HS-27A (cell line): ENCODE measurements at regions not wholly inside any gene's neighbourhood (a gene's known extent, or its start where the extent isn't known, plus 50 kb on each side); places are given as distances from the start of the nearest gene placed in this dataset.
A peak's percentile ranks its signal among the peaks of the same experiment; 100 is the strongest.

Experiments
- DNase-seq: peaks from one replicate; pipeline ENCODE4 v3.0.0-alpha.2; 2012; ENCODE audit warnings: low read depth, missing footprints

- DNase-seq, result no peak
Observed at GRCh38 chr3:42037318-42037945, 53.7 kb upstream of the TRAK1 start.

GRCh38 chr3:42036483-42036823 is 54.7 kb upstream of the TRAK1 start:
- DNase-seq, result peak; percentile 84

- DNase-seq, result no peak
Observed at GRCh38 chr3:42035816-42036482, 55.2 kb upstream of the TRAK1 start.

DNA sequence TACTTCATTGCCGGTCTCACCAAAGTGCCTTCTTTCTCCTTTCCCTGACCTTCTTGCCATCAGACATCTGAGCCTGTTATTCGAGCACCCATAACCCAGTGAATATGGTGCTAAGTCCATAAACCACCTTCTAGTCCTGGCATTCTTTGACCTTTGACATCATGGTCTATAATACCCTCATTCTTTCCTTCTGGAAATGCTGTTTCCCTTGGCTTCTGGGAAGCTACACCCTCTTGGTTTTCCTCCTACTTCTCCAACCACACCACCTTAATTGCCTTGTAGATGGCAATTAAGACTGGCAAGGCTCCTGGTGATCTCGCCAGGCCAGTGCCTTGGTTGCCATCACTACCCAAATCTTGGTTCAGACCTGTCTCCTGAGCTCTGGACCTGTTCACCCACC is 56.1 kb upstream of the TRAK1 start:
- no peak for DNase-seq

- no peak for DNase-seq
Observed at GRCh38 chr3:42033741-42034140, 57.4 kb upstream of the TRAK1 start.

- DNase-seq, result peak; percentile 81
Observed at GRCh38 chr3:42032693-42033349, 58.3 kb upstream of the TRAK1 start.

DNA sequence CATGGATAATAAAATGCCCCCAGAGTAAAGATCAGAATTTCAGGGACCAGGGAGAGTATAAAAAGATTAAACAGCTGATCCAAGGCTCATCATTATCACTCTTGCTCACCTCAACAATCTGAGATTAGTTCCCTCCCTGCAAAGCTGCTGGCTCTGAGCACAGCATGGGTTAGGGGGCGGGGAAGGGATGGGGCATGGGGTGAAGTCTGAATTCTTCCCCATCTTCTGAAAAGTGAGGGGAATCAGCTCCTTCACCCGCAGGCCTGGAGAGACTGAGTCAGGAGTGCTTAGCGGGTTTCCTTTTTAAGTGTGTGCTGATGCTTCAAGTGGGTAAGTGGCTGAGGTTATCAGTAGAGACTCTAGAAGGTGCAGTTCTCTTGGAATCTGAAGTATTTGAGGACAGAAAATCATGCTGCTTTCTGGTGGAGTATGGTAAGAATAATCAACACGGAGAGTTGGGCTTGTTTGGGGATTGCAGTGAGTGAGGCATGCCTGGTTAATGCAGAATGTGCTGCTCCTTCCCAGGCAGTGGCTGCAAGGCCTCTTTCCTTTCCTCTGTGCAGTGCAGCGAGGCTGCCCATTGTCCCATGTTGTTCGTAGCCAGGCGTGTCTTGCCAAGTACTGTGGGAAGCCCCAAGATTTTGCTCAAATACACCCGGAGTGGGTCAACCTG is 59.2 kb upstream of the TRAK1 start:
- no peak for DNase-seq

DNA sequence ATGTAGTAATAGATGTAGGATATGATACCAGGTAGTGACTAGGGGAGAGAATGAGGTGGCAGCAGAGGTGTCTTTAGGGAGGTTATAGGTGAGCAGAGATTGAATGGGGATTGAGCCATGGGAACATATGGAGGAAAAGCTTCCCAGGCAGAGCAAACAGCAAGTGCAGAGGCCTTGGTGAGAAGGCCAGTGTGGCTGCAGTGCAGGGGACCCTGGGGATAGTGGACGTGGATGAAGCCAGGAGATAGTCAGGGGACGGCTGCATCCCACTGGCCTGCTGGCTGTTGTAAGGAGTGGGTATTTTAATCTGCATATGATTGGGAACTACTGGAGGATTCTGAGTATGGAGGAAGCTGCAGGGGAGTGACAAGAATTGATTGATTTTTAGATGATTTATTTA is 62.7 kb upstream of the TRAK1 start:
- no peak for DNase-seq

DNA sequence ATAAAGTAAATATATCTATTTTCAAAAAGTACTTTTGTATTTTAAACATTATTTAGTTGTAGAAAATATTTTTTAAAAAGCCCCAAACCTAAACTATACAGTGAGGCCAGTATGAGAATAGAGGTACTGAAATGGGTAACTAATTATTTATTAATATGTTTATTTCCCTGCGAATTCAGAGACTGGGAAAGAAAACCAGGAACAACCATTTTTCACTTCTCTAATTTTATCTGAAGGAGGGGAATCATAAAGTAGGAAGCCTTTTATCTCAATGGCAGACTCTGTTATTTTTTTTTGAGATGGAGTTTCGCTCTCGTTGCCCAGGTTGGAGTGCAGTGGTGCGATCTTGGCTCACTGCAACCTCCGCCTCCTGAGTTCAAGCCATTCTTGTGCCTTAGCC is 63.6 kb upstream of the TRAK1 start:
- DNase-seq, result no peak

- DNase-seq, result peak; percentile 83
Observed at GRCh38 chr3:42025370-42026138, 63.7 kb upstream of the ULK4 start.

DNA sequence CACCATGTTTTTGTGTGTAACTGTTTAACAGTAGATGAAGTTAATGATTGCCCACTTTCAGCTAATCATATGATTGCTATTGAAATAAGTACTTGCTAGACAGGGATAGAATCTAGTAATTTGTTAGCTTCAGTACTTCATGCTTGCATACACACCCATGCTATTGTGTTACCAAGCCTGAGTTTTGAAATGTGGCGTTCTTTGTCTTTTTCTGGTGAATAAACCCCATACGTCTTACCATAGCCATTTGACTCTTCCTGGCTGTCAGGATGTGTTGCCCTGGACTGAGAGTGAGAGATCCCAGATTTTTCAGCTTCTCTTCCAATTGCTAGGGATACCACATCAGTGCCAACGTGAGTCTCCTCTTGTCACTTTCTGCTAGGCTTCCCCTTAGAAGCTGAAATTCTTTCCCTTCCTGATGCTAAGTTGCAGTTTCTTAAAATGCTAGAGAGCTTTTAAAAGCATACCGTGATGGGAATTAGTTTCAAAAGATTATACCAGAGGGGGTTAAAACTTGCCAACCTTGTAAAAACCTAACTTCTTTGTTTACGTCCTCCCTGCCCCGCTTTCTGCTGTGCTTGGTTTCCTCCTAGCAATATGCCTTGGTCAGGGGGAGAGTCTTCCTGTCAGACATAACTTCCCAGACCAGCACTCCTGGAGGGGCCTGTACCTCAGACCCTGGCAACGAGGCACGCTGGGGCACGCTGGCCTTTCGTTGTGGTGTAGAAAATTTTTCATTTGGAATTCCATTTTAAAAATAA is 62.9 kb upstream of the ULK4 start:
- no peak for DNase-seq

- no peak for DNase-seq
Observed at GRCh38 chr3:42023380-42023779, 61.5 kb upstream of the ULK4 start.

GRCh38 chr3:42022355-42022754 is 60.5 kb upstream of the ULK4 start:
- no peak for DNase-seq

- DNase-seq, result no peak
Observed at GRCh38 chr3:42020684-42021307, 58.9 kb upstream of the ULK4 start.

GRCh38 chr3:42019953-42020260 is 58.0 kb upstream of the ULK4 start:
- no peak for DNase-seq

GRCh38 chr3:42019144-42019952 is 57.4 kb upstream of the ULK4 start:
- DNase-seq, result no peak

DNA sequence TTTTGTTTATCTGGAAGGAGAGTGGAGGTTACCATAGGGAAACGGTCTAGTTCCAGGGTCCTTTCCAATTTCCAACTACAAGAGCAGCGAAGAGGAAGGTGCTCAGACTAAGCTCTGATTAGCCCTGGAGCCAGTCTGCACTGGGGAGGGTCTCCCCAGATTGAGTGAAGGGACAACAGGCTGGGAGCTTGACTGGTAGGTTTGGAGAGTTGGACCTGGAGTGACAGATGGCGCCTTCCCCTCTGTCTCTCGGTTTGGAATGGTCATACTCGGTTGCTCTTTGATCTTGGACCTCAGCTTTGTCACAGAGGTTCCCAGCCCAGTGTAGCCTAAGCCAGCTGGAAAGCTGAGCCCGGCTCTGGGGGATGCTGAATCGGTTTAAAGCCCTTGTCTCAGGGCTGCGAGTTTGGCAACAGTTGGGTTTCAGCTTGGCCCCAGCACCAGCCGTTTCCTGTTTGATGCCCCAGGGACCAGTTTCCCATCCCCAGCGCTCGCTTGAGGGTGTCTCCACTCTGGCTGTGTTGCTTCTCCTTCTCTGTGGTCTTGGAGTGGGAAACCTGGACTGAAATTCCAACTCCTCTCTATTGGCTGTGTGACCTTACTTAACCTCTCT is 53.1 kb upstream of the ULK4 start:
- DNase-seq, result no peak

DNA sequence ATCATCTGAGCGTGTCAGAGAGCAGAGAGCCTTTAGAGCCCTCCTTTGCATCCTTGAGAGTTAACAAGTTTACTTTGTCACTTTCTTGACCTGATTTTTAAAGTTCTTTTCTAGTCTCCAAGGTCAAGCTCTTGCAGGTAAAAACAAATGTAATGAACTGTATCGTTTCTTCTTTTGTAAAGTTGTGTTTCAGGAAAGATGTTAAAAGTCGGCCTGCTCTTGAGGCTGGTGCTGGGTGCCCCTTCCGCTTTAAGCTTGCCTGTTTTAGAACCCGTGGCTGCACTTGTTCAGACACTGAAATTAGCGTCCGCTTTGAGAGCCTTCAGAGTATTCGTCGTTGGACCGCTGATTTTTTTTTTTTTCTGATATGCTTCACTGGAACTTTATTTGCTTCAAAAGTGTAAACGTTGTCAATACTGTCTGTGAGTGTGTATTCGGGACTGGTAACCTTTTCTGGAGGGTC is 52.6 kb upstream of the ULK4 start:
- DNase-seq, result no peak

GRCh38 chr3:42013691-42014457 is 52.0 kb upstream of the ULK4 start:
- no peak for DNase-seq
